Activated naive CD8-positive, alpha-beta T cell treated with anti-CD3 and anti-CD28 coated beads for 36 hours (primary cell): ENCODE measurements at regions not wholly inside any gene's neighbourhood (a gene's known extent, or its start where the extent isn't known, plus 50 kb on each side); places are given as distances from the start of the nearest gene placed in this dataset.

Source experiments
- DNase-seq: peaks from one replicate; pipeline ENCODE4 v3.0.0; 2021
- H3K27ac Mint-ChIP-seq: one replicate; pipeline ENCODE4 v1.8.0; 2022; ENCODE audit warnings: mild to moderate bottlenecking, moderate library complexity, mixed read lengths
- H3K27me3 Mint-ChIP-seq: one replicate; pipeline ENCODE4 v1.8.0; 2022; ENCODE audit warnings: mild to moderate bottlenecking, mixed read lengths
- H3K36me3 Mint-ChIP-seq: one replicate; pipeline ENCODE4 v1.8.0; 2021; ENCODE audit warnings: mild to moderate bottlenecking, mixed read lengths
- H3K4me1 Mint-ChIP-seq: one replicate; pipeline ENCODE4 v1.8.0; 2021; ENCODE audit warnings: mixed read lengths
- H3K4me3 Mint-ChIP-seq: one replicate; pipeline ENCODE4 v1.8.0; 2022; ENCODE audit warnings: mild to moderate bottlenecking, moderate library complexity, mixed read lengths
- H3K9me3 Mint-ChIP-seq: one replicate; pipeline ENCODE4 v1.8.0; 2022; ENCODE audit warnings: mixed read lengths

GRCh38 chr11:45565446-45565988 is 99.9 kb downstream of the CHST1 start:
- no peaks in the 10 kb centered on the region for H3K4me1 Mint-ChIP-seq
- H3K27ac Mint-ChIP-seq, result no peak overlapping the region
- DNase-seq, result no peak
- no peak overlapping the region for H3K4me3 Mint-ChIP-seq
- H3K9me3 Mint-ChIP-seq, result no peaks in the 10 kb centered on the region
- H3K36me3 Mint-ChIP-seq, result no peaks in the 10 kb centered on the region
- peaks cover 7% of the 10 kb centered on the region for H3K27me3 Mint-ChIP-seq

- Mint-ChIP-seq H3K27ac (no peak overlapping the region), H3K9me3 (no peaks in the 10 kb centered on the region), H3K36me3 (no peaks in the 10 kb centered on the region), H3K4me1 (no peaks in the 10 kb centered on the region), H3K27me3 (peaks cover 7% of the 10 kb centered on the region), H3K4me3 (no peak overlapping the region)
- DNase-seq, result no peak
Observed at GRCh38 chr11:45563810-45564209, 101.6 kb downstream of the CHST1 start.

- DNase-seq, result no peak
- H3K27me3 Mint-ChIP-seq, result peaks cover 7% of the 10 kb centered on the region
- H3K9me3 Mint-ChIP-seq, result no peaks in the 10 kb centered on the region
- no peak overlapping the region for H3K27ac Mint-ChIP-seq
- no peaks in the 10 kb centered on the region for H3K4me1 Mint-ChIP-seq
- no peak overlapping the region for H3K4me3 Mint-ChIP-seq
- no peaks in the 10 kb centered on the region for H3K36me3 Mint-ChIP-seq
Observed at GRCh38 chr11:45563171-45563570, 102.3 kb downstream of the CHST1 start.

GRCh38 chr11:45560913-45561281 is 104.5 kb downstream of the CHST1 start:
- H3K27me3 Mint-ChIP-seq, result peaks cover 7% of the 10 kb centered on the region
- peaks cover 5% of the 10 kb centered on the region for H3K9me3 Mint-ChIP-seq
- no peak overlapping the region for H3K27ac Mint-ChIP-seq
- DNase-seq, result no peak
- H3K4me1 Mint-ChIP-seq, result no peaks in the 10 kb centered on the region
- H3K4me3 Mint-ChIP-seq, result no peak overlapping the region
- peaks cover 2% of the 10 kb centered on the region for H3K36me3 Mint-ChIP-seq

GRCh38 chr11:45560155-45560912 is 105.1 kb downstream of the CHST1 start:
- H3K9me3 Mint-ChIP-seq, result peaks cover 5% of the 10 kb centered on the region
- DNase-seq, result no peak
- no peak overlapping the region for H3K4me3 Mint-ChIP-seq
- no peak overlapping the region for H3K27ac Mint-ChIP-seq
- H3K36me3 Mint-ChIP-seq, result peaks cover 2% of the 10 kb centered on the region
- H3K27me3 Mint-ChIP-seq, result peaks cover 7% of the 10 kb centered on the region
- H3K4me1 Mint-ChIP-seq, result no peaks in the 10 kb centered on the region

GRCh38 chr11:45556851-45557707 is 108.3 kb downstream of the CHST1 start:
- H3K27ac Mint-ChIP-seq, result no peak overlapping the region
- no peak for DNase-seq
- peaks cover 8% of the 10 kb centered on the region for H3K27me3 Mint-ChIP-seq
- no peaks in the 10 kb centered on the region for H3K4me1 Mint-ChIP-seq
- no peak overlapping the region for H3K4me3 Mint-ChIP-seq
- peaks cover 5% of the 10 kb centered on the region for H3K9me3 Mint-ChIP-seq
- peaks cover 2% of the 10 kb centered on the region for H3K36me3 Mint-ChIP-seq

GRCh38 chr11:45554230-45554967 is 111.0 kb downstream of the CHST1 start:
- Mint-ChIP-seq H3K9me3 (peaks cover 5% of the 10 kb centered on the region), H3K27ac (no peak overlapping the region), H3K4me1 (no peaks in the 10 kb centered on the region), H3K27me3 (peaks cover 4% of the 10 kb centered on the region), H3K4me3 (no peak overlapping the region), H3K36me3 (peaks cover 2% of the 10 kb centered on the region)
- no peak for DNase-seq

- no peak for DNase-seq
- peaks cover 5% of the 10 kb centered on the region for H3K9me3 Mint-ChIP-seq
- peaks cover 2% of the 10 kb centered on the region for H3K36me3 Mint-ChIP-seq
- H3K4me1 Mint-ChIP-seq, result no peaks in the 10 kb centered on the region
- peaks cover 4% of the 10 kb centered on the region for H3K27me3 Mint-ChIP-seq
- H3K27ac Mint-ChIP-seq, result no peak overlapping the region
- no peak overlapping the region for H3K4me3 Mint-ChIP-seq
Observed at GRCh38 chr11:45553383-45553936, 112.0 kb downstream of the CHST1 start.

- no peaks in the 10 kb centered on the region for H3K9me3 Mint-ChIP-seq
Observed at GRCh38 chr11:45551191-45551713, 114.2 kb downstream of the CHST1 start.

GRCh38 chr11:45549257-45549656 is 116.2 kb downstream of the CHST1 start:
- H3K27ac Mint-ChIP-seq, result no peak overlapping the region
- H3K9me3 Mint-ChIP-seq, result no peaks in the 10 kb centered on the region
- no peaks in the 10 kb centered on the region for H3K4me1 Mint-ChIP-seq
- no peak overlapping the region for H3K4me3 Mint-ChIP-seq
- no peaks in the 10 kb centered on the region for H3K27me3 Mint-ChIP-seq
- no peaks in the 10 kb centered on the region for H3K36me3 Mint-ChIP-seq
- no peak for DNase-seq

More at GRCh38 chr11:45551191-45551713, 114.2 kb downstream of the CHST1 start:
- Mint-ChIP-seq H3K27ac (no peak overlapping the region), H3K4me1 (no peaks in the 10 kb centered on the region), H3K36me3 (no peaks in the 10 kb centered on the region), H3K27me3 (peaks cover 4% of the 10 kb centered on the region), H3K4me3 (no peak overlapping the region)
- DNase-seq, result no peak

GRCh38 chr11:45546366-45546765 is 119.1 kb downstream of the CHST1 start:
- H3K4me3 Mint-ChIP-seq, result no peak overlapping the region
- no peak overlapping the region for H3K27ac Mint-ChIP-seq
- no peaks in the 10 kb centered on the region for H3K4me1 Mint-ChIP-seq
- H3K9me3 Mint-ChIP-seq, result no peaks in the 10 kb centered on the region
- peaks cover 4% of the 10 kb centered on the region for H3K27me3 Mint-ChIP-seq
- no peak for DNase-seq
- no peaks in the 10 kb centered on the region for H3K36me3 Mint-ChIP-seq

GRCh38 chr11:45544826-45545225 is 120.6 kb downstream of the CHST1 start:
- DNase-seq, result no peak
- Mint-ChIP-seq H3K4me1 (no peaks in the 10 kb centered on the region), H3K27ac (no peak overlapping the region), H3K9me3 (no peaks in the 10 kb centered on the region), H3K36me3 (no peaks in the 10 kb centered on the region), H3K4me3 (no peak overlapping the region), H3K27me3 (peaks cover 4% of the 10 kb centered on the region)

- no peaks in the 10 kb centered on the region for H3K4me1 Mint-ChIP-seq
- peak; percentile 3 for DNase-seq
- no peaks in the 10 kb centered on the region for H3K36me3 Mint-ChIP-seq
- no peak overlapping the region for H3K27ac Mint-ChIP-seq
- no peak overlapping the region for H3K4me3 Mint-ChIP-seq
- peaks cover 4% of the 10 kb centered on the region for H3K27me3 Mint-ChIP-seq
- H3K9me3 Mint-ChIP-seq, result no peaks in the 10 kb centered on the region
Observed at GRCh38 chr11:45543808-45544422, 121.5 kb downstream of the CHST1 start.

- Mint-ChIP-seq H3K9me3 (no peaks in the 10 kb centered on the region), H3K27me3 (peaks cover 4% of the 10 kb centered on the region), H3K4me1 (no peaks in the 10 kb centered on the region), H3K27ac (no peak overlapping the region), H3K36me3 (no peaks in the 10 kb centered on the region), H3K4me3 (no peak overlapping the region)
- no peak for DNase-seq
Observed at GRCh38 chr11:45543081-45543480, 122.3 kb downstream of the CHST1 start.
